Stimulated activated CD4-positive, alpha-beta T cell treated with anti-CD3 and anti-CD28 coated beads, Interleukin-12 subunit alpha, Interleukin-12 subunit beta, amount 100 ng/mL, for 24 hours (primary cell): ENCODE measurements at regions not wholly inside any gene's neighbourhood (a gene's known extent, or its start where the extent isn't known, plus 50 kb on each side); places are given as distances from the start of the nearest gene placed in this dataset.
"Not testable (repeated sequence)": the region's sequence is repeated elsewhere in the genome, so short reads cannot be mapped to it uniquely, and the experiment has no call there.

Experiments used
- DNase-seq, 2 experiments: peaks; one replicate each; pipeline ENCODE4 v3.0.0-alpha.2; 2020; ENCODE audit warnings: low read depth in 2 of 2

DNA sequence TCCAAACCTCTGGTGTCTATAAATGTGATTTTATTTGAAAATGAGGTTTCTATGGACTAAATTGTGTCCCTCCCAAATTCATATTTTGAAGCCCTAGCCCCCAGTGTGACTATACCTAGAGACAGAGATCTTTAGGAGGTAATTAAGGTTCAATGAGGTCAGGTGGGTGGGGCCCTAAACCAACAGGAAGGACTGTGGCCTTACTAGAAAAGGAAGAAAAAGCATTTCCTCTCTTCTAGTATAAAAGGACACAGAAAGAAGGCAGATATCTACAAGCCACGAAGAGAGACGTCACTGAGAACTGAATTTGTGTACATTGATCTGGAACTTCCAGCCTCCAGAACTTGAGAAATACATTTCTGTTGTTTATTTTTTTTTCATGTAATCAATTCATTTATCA is 123.1 kb upstream of the RUNX1 start:
- DNase-seq: no peak

DNA sequence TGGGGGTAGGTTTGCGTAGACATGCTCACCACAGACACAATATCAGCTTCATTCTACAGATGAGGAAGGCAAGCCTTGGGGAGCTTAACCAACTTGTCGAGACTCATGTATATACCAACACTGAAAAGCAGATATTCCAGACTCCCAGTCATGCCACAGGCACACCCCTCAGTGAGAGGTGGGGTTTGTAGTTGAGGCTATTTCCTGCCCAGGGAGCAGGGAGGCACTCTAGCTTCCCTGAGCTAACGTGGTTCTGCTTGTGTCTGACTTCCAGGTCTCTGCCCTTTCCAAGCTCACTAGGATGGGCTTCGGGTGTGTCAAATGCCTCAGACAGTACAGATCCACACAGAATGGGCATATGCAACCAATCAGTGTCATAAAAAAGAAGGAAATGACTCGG is 122.3 kb upstream of the RUNX1 start:
- no peak for DNase-seq

GRCh38 chr21:35170818-35171217 is 121.7 kb upstream of the RUNX1 start:
- DNase-seq: no peak

GRCh38 chr21:35170244-35170643 is 121.1 kb upstream of the RUNX1 start:
- no peak for DNase-seq

DNA sequence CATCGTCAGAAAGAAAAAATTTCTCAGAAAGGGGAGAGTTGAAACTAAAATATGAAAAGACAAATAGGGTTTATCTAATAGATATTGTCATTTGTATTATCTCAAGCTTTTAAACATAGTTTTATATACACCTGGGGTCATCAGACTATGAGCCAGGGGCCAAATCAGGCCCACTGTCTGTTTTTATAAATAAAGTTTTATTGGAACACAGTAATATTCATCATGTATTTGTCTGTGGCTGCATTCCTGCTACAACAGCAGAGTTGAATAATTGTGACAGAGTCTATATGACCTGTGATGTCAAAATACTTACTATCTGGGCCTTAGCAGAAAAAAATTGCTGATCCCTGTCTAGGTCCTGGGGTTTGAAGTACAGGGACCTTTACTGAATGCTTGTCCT is 120.5 kb upstream of the RUNX1 start:
- DNase-seq: no peak

DNA sequence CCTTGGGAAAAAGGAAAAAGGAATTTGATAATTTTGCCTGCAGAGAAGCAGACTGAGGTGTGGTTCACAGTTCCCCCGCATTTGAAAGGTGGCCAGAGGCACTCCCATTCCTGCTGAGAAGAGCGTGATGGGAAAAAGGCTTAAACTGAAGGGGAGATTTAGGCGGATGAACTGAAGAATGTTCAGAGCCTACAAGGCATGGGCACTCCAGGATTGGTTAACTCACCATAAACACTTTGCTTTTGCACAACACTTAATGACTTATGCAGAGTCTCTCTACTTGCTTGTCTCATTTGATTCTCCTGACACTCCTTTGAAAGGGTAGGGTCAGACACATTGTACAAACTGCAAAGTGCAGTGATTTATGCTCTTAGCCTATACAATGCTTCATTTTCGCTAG is 119.6 kb upstream of the RUNX1 start:
- no peak for DNase-seq

DNA sequence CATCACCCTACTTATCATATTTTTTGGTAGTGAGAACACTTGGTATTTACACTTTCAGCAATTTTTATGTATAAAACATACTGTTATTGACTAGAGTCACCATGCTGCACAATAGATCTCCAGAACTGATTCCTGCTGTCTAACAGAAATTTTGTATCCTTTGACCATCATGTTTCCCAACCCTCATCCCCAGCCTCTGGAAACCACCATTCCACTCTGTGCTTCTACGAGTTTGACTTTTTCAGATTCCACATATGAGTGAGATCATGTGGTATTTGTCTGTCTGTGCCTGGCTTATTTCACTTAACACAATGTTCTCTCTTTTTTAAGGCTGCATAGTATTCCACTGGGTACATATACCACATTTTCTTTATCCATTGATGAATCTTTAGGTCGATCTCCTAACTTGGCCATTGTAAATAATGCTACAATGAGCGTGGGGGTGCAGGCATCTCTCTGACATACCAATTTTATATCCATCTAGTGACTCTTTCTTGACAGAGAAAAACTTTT is 115.9 kb upstream of the RUNX1 start:
- DNase-seq: no peak

DNA sequence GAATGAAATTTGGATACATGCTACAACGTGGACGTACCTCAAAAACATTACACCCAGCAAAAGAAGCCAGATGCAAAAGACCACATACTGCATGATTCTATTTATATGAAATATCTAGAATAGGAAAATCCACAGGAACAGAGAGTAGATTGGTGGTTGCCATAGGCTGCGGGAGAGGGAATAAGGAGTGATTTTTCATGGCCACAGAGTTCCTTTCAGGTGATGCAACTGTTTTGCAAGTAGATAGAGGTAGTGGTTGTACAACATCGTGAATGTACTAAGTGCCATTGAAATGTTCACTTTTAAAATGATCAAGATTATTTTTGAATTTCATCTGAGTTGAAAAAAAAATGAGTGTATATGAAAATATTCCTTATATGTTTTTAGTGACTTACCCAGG is 115.3 kb upstream of the RUNX1 start:
- no peak for DNase-seq

DNA sequence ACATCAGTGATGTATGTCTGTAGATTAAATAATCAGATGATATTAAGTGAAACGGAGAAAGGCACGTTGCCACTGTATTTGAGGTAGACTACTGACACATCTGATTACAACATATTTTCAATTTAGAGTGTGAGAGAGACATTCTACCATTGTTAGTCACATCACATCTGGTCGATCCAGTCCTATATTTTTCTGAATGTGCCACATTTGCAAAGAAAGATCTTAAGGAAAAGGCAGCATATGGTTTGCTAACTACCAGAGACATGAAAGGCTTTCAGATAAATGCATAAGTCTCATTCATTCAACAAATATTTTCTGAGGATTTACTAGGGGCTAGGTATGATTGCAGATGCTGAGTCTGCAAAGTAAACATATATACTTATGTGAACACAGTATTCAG is 114.3 kb upstream of the RUNX1 start:
- no peak for DNase-seq

- no peak for DNase-seq
These were observed 113.7 kb upstream of the RUNX1 start for GRCh38 chr21:35162831-35163230.

DNA sequence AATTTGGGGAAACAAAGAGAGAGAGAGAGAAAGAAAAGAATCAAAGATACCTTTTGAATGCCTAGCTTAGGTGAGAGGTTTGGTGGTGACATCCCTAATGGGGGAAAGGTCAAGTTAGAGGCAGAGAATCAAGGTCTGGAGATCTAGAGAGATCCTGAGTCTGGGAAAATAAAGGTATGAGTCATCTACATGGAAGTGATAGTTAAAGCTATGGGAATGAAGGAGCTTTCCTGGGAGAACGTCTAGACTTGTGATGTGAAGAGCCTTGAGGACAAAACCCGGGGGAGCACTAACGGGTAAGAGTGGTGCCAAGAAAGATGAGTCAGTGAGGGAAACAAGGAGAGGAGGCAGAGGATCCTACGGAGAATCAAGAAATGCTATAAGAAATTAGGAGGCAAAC is 110.8 kb upstream of the RUNX1 start:
- DNase-seq: no peak

- not testable (repeated sequence) for DNase-seq
These were observed 108.3 kb upstream of the RUNX1 start for GRCh38 chr21:35157374-35157773.

- DNase-seq: no peak
These were observed 107.5 kb upstream of the RUNX1 start for GRCh38 chr21:35156293-35157278.

GRCh38 chr21:35154788-35155187 is 105.7 kb upstream of the RUNX1 start:
- no peak for DNase-seq

DNA sequence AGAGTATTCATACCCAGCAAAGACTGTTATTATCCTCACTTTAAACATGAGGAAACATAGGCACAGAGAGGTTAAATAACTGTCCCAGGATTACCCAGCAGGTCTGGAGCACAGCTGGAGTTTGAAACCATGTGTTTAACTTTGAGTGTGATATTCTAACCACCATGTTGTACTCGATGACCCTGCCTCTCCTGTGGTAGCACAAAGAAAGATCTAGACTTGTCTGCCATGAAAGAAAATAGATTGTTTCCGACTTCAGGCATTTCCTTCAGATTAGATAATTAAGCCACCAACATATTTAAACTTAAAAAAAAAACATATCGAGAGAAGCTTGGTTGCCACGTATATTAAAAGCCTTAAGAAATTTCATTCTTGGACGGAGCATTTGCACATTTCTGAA is 104.6 kb upstream of the RUNX1 start:
- DNase-seq: no peak

- no peak for DNase-seq
These were observed 101.6 kb upstream of the RUNX1 start for GRCh38 chr21:35150562-35151226.

- no peak for DNase-seq
These were observed 100.6 kb upstream of the RUNX1 start for GRCh38 chr21:35149698-35150097.

DNA sequence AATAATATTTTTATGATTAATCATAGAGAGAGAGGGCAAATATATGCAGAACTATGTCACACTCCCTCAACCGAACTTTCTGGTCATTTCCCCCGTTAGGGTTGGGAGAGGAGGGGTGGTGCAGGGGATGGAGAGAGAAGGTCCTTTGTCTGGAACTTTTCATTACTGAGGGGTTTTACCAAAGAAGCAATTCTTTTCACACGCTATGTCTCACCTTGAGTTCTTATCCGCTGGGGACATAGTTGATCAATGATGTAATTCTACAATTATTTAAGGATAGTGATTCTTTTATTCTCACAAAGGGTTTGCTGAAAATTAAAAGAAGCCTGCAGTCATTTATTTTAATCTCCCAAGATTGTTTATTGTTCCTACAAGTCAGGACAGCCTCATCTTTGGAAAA is 98.3 kb upstream of the RUNX1 start:
- DNase-seq: no peak

GRCh38 chr21:35145626-35146233 is 96.6 kb upstream of the RUNX1 start:
- DNase-seq: no peak

DNA sequence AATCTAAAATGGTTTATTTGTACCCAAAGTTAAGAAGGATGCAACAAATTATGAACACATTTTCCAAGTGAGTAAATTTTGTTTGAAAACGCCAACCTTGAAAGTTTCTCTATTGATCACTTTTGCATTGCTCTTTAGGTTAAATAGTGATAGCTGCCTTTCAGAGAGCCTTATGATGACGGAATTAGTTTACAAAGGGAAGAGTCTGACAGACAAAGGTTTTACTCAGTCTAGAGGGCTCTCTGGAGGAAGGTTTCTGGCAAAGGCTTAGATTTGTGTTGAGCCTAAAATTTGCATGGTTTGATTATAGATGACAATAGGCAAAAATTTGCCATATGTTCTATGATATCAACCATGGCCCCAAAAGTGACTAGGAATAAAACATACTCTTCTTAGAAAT is 95.9 kb upstream of the RUNX1 start:
- no peak for DNase-seq

DNA sequence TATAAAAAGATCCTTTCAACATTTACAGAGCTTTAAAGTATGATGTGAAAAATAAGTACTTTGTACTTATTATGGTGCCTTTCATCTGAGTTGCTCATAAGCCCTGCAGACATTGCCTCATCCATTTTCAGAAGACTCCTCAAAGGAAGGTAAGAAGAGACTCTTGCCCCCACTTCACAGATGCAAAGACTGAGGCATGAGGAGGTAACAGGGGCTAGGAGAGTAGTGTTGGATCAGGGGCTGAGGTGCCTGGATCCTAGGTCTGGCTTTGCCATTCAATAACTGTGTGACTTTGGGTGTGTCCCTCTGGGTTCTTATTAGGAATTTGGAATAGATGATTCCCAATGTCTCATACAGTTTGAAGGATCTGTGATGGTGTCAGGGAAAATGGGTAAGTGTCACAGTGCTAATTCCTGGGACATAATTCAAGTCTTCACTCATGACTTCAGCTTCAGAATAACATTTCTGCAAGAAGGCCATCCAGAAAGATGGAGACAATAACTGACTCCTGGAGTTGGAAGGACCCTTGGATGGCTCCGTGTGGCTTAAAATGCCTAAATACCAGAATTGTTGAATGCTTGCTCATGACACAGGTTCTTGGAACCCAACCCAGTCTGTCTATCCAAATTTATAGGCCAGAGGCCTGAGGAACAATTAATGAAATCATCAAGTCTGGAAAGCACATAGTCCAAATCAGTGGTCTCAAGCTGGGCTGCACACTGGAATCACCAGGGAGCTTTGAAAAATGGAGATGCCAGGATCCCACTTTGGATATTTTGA is 93.1 kb upstream of the RUNX1 start:
- DNase-seq: no peak

- no peak for DNase-seq
These were observed 90.2 kb upstream of the RUNX1 start for GRCh38 chr21:35139382-35139715.
